ENCODE measurements at regions not wholly inside any gene's neighbourhood (a gene's known extent, or its start where the extent isn't known, plus 50 kb on each side); places are given as distances from the start of the nearest gene placed in this dataset.

GRCh38 chr1:219039017-219039681 lies 134.5 kb upstream of the LYPLAL1 start:
- Histone ChIP-seq H3K27ac (no peak overlapping the region), H3K27me3 (ENCODE audit: low read depth) (no peaks in the 10 kb centered on the region), H3K36me3 (no peaks in the 10 kb centered on the region), H3K9me3 (no peaks in the 10 kb centered on the region), H3K4me3 (no peak overlapping the region), H3K4me1 (no peaks in the 10 kb centered on the region)
- ATAC-seq (peak; percentile 32 to 78), DNase-seq (no peak)
- intact Hi-C loops (cut with DNase I): no loop called here
- no peak for TF ChIP-seq CTCF (IDR thresholded peaks at IDR 0.05)

- no peaks in the 10 kb centered on the region for H3K9me3 ChIP-seq
- no peak overlapping the region for H3K27ac ChIP-seq
- H3K27me3 ChIP-seq (ENCODE audit: low read depth): no peaks in the 10 kb centered on the region
- no peak for TF ChIP-seq CTCF (IDR thresholded peaks at IDR 0.05)
- ATAC-seq (peak; percentile 49 to 74), DNase-seq (no peak)
- H3K4me1 ChIP-seq: no peaks in the 10 kb centered on the region
- no peak overlapping the region for H3K4me3 ChIP-seq
- intact Hi-C loops (cut with DNase I): no loop called here
- no peaks in the 10 kb centered on the region for H3K36me3 ChIP-seq
Observed at GRCh38 chr1:219039682-219040154, 134.0 kb upstream of the LYPLAL1 start.

DNA sequence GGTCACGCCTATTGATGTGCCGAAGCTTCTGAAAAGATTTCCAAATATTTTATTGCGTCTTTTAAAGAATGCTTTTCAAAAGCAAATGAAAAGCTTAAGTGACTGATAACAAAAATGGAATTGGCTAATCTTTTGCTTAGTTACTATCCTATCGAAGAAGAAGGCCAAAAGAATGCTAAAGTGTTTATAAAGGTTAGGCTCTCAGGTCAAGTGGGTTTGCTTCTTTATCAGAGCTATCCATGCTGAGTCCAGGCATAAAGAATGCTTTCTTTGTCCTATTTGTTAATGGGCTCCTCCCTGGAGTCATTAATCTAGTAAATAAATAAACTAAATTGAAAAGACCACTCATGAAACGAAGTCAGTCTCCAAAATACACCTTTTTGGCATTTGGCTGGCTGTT lies 133.4 kb upstream of the LYPLAL1 start:
- DNase-seq (no peak), ATAC-seq (peak in 1 of 2 donors; percentile 25)
- Histone ChIP-seq H3K27ac (no peak overlapping the region), H3K27me3 (ENCODE audit: low read depth) (no peaks in the 10 kb centered on the region), H3K36me3 (no peaks in the 10 kb centered on the region), H3K9me3 (no peaks in the 10 kb centered on the region), H3K4me3 (no peak overlapping the region), H3K4me1 (no peaks in the 10 kb centered on the region)
- no peak for TF ChIP-seq CTCF (IDR thresholded peaks at IDR 0.05)
- intact Hi-C loops (cut with DNase I): no loop called here

GRCh38 chr1:219041141-219041540 lies 132.5 kb upstream of the LYPLAL1 start:
- H3K27me3 ChIP-seq (ENCODE audit: low read depth): no peaks in the 10 kb centered on the region
- no peak overlapping the region for H3K27ac ChIP-seq
- ATAC-seq: no peak
- no peak overlapping the region for H3K4me3 ChIP-seq
- H3K9me3 ChIP-seq: no peaks in the 10 kb centered on the region
- no peak for TF ChIP-seq CTCF (IDR thresholded peaks at IDR 0.05)
- DNase-seq: no peak
- H3K36me3 ChIP-seq: no peaks in the 10 kb centered on the region
- no peaks in the 10 kb centered on the region for H3K4me1 ChIP-seq
- intact Hi-C loops (cut with DNase I): no loop called here

GRCh38 chr1:219041818-219042217 lies 131.9 kb upstream of the LYPLAL1 start:
- H3K4me1 ChIP-seq: no peaks in the 10 kb centered on the region
- no peak overlapping the region for H3K27ac ChIP-seq
- H3K36me3 ChIP-seq: no peaks in the 10 kb centered on the region
- no peaks in the 10 kb centered on the region for H3K27me3 ChIP-seq (ENCODE audit: low read depth)
- ATAC-seq (no peak), DNase-seq (no peak)
- no peaks in the 10 kb centered on the region for H3K9me3 ChIP-seq
- intact Hi-C loops (cut with DNase I): no loop called here
- TF ChIP-seq CTCF (IDR thresholded peaks at IDR 0.05): no peak
- H3K4me3 ChIP-seq: no peak overlapping the region

Data from lower lobe of right lung (tissue), 2 donors.